HG03571 (cell line): ENCODE measurements at regions not wholly inside any gene's neighbourhood (a gene's known extent, or its start where the extent isn't known, plus 50 kb on each side); places are given as distances from the start of the nearest gene placed in this dataset.

Experiments
- ATAC-seq: cut with Tn5 transposase; IDR thresholded peaks from one replicate; pipeline ENCODE4 v1.9.1; 2021; ENCODE audit not compliant: unreplicated experiment

DNA sequence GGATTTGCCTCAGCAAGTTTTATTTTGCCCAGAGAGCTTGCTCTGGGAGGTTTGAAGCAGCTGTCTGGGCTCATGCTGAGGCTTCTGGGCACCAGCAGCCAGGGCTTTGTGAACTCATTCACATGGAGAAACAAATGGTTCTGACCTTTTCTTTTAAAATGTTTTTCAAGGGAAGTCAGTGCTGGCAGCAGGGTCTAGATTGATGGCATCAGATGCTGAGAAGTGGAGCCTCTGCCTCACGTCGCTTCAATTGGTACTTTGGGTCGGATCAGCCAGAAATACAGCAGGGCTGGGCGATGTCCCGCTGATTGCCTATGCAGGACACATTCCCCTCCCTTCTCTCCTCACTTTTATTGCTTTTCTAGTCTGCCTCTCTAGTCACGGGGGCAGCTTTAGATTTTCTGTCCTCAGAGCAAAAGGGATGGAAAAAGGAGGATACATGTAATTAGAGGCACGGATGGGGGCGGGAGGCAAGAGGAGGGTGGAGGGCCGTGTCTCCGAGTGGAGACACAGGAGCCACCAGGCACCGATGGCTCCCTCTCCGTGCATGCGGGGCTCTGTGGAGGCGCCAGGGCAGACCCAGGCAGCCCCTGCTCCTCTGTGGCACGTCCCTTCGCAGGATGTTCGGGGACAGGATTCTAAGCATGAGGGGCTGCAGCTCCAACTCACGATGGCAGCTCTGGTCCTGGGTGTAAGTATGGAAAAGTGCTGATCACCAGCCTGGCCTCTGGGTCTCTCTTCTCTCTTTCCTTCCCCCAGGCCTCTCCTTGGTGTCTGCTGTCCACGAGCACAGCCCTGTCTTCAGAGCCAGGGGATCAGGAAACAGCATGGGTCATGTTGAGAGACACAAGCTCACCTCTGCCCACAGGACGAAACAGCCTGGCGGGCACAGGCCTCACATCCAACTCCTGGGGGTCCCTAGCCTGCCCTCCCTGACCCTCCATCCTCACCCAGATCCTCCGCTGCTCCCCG lies 116.1 kb downstream of the FAM43A start:
- no peak for ATAC-seq

DNA sequence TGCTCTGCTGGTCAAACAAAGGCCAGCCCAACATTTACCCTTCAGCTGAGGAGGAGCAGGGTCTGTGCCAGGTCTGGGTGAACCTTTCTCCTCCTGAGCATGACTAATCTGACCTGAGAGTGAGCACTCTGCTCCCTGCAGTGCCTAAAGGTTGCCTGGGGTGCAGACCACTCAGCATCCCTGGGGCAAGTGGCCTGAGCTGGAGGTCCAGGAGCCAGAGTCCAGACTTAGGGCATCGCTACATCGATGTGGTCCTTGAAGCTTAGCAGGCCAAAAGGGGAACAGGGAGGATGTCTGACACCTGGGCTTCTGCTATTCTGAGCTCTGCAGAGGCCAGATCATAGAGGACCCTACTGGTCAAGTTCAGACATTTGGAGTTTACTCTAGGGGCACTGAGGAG lies 119.1 kb downstream of the FAM43A start:
- no peak for ATAC-seq

DNA sequence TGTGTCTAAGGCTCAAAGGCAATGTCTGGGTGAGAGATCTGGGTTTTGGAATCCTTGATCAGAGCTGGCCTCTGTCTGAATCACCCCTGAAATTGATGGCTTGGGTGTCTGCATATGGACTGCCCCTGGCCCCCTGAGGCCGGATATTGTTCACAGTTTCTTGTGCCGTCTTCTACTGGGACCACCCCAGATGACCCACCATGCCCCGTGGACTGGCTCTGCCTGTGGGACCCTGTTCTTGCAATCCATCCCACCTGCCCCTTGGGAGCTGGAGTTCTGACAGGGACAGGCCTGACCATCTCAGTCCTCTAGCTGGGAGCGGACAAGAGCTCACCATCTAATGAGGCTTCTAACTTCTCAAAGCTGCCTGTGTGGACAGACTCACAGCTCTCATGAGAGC lies 119.9 kb downstream of the FAM43A start:
- ATAC-seq, result no peak

DNA sequence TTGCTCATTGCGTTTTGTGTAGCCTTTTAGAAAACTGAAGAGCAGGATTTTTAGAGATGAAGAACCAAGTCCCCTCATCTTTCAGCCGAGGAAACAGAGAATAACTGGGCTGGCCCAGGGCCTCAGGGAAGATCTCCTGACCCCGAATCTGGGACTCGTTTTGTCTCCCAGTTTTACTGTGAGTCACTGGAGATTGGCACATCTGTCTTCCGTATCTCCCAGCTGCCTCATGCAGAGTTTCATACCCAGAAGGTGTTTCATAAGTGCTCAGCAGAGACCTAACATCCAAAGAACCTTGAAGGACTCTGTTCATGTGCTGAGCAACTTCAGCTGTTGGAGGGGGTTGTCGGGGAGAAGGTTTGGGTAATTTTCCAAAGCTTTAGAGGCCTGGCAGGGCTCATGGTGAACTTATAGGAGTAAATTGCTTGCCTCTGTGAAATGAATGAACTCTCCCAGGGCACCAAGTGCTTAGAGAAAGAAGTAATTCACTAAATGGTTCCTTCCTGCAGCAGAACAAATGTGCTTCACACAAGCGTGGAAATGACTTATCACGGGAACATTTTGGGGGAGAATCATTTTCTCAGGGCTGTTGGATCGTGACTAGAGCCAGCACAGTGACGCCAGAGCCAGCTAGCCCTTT lies 121.4 kb downstream of the FAM43A start:
- no peak for ATAC-seq

GRCh38 chr3:194808640-194809097 lies 123.0 kb downstream of the FAM43A start:
- ATAC-seq, result no peak

- ATAC-seq, result no peak
Observed at GRCh38 chr3:194809382-194809781, 123.7 kb downstream of the FAM43A start.

- no peak for ATAC-seq
Observed at GRCh38 chr3:194810076-194810475, 124.4 kb downstream of the FAM43A start.

DNA sequence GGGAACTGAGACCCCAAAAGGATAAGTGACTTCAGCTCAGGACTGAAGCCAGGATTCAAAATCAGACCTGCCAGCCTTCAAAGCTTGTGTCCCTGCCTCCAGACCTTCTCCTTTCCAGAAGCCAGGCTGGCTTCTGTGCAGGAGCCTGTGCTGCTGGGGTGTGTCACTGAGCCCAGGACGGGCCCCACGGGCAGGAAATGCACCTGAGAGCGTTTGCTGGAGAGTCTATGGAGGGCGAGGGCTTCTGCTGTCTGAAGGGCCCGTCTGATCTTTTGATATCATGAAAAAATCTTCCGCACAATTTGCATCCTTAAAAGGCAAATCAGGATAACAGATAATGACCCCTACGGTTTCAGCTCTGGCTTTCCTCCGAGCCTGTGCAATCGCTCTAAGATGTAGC lies 125.4 kb downstream of the FAM43A start:
- ATAC-seq, result no peak

DNA sequence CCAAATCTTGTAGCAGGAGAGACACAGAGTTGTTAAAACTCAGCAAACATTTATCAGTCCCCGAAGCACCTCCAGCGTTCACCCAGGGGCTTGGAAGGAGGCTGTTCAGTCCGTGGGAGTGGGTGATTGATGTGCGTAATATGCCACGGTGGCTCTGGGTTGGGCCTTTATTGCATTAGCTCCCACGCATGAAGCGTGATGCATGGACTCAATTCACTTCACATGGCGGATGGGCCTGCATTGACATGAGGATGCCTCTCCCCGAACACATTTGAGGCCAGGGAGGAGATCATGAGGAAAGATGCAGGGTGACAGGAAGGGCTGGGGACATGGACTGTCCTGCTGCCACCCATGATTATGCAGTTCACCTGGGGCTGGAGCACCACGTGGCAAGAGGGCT lies 126.5 kb downstream of the FAM43A start:
- no peak for ATAC-seq

- ATAC-seq, result no peak
Observed at GRCh38 chr3:194814878-194815357, 129.2 kb downstream of the FAM43A start.

GRCh38 chr3:194816748-194817591 lies 131.3 kb downstream of the FAM43A start:
- no peak for ATAC-seq

DNA sequence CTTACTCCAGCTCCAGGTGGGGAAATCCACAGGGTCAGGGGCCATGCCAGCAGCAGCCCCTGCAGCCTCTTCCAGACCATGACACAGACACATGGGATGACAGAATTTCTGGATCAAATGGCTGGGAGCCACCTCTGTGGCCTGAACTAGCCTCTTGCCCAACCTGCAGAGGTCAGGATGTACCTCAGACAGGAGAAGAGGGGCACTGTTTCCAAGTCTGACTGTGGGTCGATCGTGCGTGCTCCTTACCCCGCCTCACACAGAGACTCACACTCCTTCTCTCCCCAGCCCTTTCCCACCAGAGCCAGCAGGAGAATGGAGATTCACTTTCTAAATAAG lies 131.9 kb downstream of the FAM43A start:
- no peak for ATAC-seq

DNA sequence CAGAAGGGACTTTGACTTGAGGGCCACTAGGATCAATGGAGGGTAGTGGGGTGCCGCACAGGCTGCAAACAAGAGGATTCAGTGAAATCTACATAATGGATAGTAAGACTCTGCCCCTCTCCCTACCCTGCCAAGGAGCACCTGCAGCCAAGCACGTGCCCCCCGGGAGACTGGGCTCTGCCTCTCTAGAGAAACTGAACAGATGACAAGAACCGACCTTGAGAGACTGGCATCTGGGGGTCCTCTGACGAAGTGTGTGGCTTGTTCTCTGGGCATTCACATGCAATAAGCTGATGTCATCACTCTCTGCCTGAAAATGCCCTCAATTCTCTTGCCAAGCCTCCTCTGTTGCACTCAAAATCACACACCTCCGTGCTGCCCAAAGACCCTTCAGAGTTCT lies 132.3 kb downstream of the FAM43A start:
- ATAC-seq, result no peak

GRCh38 chr3:194824100-194824499 lies 138.4 kb downstream of the FAM43A start:
- ATAC-seq, result no peak

DNA sequence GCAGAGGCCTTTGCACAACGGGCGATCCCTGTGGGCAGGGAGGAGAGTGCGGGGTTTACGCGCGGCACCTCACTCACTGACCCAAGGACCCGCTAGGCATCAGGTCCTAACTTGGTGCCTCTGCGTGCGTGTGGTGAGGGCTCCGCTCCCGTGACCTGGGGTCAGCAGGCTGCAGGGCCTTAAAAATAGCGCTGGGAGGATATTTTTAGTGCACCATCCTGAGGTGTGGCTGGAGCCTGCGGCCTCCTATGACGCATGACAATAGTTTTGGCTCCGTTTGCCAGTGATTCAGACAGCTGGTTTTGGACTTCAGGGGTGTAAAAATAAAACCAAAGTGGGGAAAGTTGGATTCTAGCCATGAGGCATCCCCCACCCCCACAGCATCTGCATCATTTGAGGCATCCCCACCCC lies 139.0 kb downstream of the FAM43A start:
- ATAC-seq, result no peak

GRCh38 chr3:194826594-194826993 lies 140.9 kb downstream of the FAM43A start:
- ATAC-seq, result no peak

DNA sequence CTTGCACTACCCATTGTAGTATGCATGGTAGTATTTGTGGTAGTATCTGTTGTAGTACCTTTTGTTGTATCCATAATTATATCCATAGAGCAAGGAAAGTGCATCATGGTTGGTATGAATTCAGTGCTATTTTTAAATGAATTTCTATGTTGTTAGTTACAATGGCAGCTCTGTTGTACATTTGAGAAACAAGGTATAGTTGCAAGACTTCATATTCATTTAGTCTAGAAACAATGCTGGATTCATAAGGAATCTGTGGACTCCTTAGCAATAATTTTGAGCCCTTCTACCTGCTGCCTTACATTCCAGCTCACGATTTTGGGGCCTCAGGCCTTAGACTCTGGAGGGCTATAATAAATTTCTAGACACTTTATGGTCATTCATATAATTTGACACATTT lies 141.8 kb downstream of the FAM43A start:
- ATAC-seq, result no peak

DNA sequence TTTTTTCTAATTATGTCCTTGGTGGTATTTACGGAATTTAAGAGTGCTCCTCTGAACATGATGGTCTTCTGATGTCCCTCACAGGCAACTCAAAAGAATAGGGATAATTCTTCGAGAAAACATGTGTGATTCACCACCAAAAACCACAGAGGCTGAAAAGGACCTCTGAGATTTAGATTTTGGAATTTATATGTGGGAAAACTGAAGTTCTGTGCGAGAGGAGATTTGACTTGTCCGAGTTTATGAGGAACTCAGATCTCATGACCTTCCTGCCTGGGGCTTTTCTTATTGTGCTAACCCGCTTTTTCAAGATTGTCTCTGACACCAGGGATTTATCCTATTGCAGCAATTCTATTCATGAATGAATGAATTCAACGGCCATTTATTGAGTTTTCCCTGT lies 142.4 kb downstream of the FAM43A start:
- no peak for ATAC-seq

GRCh38 chr3:194828926-194829325 lies 143.2 kb downstream of the FAM43A start:
- no peak for ATAC-seq

DNA sequence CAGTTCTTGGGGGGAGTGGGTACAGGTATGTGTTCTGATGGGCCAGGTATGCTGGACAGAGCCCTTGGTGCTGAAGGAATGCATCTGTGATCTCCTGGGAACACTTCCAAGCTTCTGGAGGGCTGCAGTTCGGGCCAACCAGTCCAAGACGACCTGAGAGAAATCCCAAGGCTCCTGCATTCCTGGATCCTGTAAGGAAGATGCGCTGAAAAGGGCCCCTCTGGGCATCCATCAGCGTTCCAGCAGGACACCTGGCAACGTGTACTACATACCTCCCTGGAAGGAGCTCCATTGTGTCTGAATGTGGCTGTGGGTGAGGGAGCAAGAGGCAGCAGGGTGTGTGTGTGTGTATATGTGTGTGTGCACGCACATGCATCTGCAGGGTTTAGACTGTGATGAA lies 144.7 kb downstream of the FAM43A start:
- no peak for ATAC-seq

GRCh38 chr3:194830978-194831377 lies 145.3 kb downstream of the FAM43A start:
- no peak for ATAC-seq
